ENCODE measurements at regions not wholly inside any gene's neighbourhood (a gene's known extent, or its start where the extent isn't known, plus 50 kb on each side); places are given as distances from the start of the nearest gene placed in this dataset.

DNA sequence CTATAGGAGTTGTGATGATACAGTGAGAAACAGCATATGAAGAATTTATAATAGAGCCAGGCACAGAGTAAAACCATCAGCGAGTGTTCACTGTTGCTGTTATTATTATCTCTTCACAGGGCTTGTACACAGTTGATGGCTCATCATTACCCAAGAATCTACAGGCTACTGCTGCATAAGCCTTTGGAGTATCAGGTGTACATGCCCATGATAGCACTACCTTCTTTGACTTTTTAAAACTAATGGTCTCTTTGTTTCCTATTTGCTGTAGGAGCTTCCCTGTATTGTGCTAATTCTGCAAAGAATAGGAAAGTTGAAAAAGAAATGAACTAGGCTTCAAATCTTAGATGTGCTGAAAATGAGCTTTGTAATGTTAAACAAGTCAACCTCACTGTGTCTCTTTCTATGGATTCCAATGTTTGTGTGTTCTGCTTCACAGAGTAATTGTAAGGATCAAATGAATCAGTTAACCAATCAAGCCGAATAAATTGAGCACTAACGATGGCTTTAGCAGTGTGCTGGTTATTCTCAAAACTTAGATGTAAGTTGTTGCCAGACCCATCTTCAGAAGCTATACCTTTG is 138.8 kb downstream of the TUSC7 start:
- DNase-seq (ENCODE audit: low read depth, low spot score): no peak

DNA sequence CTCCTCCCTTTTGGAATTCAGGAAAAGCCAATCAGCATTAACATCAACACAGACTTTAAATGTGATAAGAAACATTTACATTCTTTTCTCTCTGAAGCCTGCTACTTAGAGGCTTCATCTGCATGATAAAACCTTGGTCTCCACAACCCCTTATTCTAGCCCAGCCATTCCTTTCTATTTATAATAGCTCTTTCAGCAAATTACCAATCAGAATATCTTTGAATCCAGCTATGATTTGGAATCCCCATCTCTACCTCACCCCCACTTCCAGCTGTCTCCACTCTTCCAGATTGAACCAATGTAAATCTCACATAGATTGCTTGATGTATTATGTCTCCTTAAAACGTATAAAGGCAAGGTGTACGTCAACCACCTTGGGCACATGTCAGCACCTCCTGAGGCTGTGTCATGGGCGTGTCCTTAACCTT is 139.7 kb downstream of the TUSC7 start:
- DNase-seq (ENCODE audit: low read depth, low spot score): no peak

DNA sequence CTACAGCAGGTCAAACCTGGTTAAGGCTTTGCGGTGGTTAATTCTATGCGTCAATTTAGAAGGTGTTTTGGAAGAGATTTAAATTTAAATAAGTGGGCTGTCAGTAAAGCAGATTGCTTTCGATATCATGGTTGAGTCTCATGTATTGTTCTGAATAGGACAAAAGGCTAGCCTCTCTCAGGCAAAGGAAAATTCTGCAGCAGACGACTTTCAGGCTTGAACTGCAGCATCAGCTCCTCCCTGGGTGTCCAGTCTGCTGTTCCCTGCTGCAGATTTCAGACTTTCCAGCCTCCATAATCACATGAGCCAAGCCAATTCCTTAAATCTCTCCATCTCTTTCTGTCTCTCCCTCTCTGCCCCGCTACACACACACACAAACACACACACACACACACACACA is 143.2 kb downstream of the TUSC7 start:
- no peak for DNase-seq (ENCODE audit: low read depth, low spot score)

DNA sequence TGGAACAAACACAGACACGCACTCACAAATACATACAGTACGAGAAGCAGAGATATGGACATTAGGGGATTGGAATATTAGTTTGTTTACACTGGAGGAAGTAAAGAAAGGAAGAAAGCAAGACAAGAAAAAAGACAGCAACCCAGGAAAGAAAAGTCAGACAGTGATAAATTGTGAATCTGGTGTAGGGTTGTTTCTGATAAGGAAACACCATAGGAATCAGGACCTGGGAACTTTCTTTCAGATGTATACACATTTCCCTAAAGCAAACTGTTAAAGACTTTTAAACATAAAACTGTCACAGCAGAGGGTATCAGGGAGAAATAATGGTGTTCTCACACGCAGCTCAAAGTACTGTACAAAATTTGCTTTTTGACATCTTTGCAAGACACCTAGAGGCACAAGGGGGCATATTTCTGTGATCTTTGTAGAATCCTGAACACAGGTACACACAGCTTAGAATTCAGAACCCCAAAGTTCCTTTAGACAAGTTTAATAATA is 153.7 kb downstream of the TUSC7 start:
- no peak for DNase-seq (ENCODE audit: low read depth, low spot score)

DNA sequence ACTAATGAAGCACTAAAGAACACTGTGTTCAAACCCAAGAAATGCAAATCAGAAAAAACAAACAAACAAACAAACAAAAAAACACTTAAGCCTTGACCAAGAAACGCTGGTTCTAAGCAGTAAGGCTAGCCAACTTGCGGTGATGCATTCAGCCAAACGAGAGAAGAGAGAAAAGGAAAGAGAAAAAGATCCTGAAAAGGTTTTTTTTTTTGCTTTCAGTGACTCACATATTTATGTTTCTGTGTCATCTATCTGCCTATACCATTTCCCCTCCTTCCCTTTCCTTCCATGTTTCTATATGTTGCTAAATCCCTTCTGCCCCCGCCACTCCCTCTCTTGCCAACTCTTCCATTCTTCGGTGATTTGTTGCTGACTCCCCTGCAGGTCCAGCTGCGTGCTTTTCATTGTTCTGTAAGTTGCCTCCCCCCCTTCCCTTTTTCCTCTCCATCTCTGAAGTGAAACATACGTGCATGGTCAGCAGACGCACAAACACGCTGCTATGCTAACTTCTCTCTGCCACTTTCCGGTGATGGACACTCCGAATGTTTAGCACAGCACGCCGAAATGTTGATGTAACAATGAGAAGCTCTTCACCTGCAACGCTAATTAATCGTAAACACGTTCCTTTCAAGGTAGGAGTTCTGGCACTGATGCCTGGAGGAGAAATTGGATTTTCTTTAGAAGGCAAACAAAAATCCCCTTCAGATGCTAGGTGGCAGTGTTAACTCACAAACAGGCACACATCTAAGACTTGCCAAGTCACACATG is 154.4 kb downstream of the TUSC7 start:
- DNase-seq (ENCODE audit: low read depth, low spot score): peak; percentile 8

DNA sequence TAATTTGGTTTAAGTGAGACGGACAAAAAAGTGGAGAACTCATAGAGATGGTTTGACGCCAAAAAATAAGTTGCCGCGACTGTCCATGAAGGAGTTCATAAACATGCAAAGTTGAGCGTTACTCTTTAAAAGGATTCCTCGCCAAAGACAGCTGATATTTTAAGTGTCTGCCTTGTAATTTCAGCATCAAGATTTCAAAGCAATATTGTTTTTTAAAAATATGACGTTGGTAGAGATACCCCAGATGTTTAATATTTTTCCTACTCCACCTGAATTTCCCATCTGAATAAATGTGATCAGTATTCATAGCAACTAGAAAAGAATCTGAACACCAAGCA is 155.0 kb downstream of the TUSC7 start:
- DNase-seq (ENCODE audit: low read depth, low spot score): no peak

DNA sequence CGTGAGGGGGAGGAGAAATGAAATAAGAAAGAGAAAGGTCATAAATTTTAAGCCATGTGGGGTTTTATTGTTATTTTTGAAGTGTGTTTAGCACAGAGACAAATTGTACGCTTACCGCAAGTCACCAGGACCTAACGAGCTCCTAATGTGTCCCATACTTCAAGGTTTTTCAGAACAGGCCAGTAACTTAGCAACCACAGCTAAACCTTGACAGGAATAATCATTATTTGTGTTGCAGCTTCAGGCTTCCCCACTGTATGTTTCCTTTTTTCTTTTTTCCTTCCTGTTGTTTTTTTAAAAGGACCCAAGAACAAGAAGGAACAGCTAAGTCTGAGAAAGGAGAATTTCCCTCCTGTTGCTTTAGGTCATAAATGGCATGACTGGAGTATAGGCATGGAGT is 160.8 kb downstream of the TUSC7 start:
- no peak for DNase-seq (ENCODE audit: low read depth, low spot score)

DNA sequence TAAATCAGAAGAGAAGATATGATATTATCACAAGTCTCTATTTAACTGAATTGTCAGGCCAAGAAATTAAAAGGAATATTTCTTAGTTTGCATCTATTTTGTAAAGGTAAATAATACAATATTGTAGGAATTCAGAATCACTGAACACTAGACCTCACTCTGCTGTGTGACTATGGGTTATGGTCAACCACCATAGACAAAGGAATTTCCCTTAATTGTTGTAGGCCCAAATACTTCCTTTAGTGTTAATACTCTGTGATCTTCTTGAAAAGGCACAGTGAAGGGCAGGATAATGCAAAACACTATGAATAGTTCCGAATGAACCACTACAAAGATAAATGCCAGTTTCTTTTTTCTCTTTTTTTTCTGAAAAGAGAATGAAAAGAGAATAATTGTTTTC is 162.3 kb downstream of the TUSC7 start:
- DNase-seq (ENCODE audit: low read depth, low spot score): no peak

DNA sequence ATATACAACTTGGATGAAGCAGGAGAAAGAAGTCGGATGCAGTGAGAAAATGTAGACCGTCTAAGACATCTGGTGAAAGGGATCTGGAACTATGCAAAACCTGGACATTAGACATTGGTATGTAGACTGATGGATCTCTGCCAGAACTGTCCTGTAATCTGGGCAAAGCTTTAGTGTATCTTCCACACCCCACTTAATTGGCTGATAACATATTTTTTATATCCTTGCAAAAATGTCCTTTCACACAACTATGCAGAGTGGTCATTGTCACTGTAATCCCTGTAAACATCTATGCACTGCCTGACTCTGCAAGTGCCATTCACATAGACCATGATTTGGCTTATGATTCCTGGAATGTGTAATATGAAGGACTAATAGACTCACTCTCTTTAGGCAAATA is 163.1 kb downstream of the TUSC7 start:
- no peak for DNase-seq (ENCODE audit: low read depth, low spot score)

DNA sequence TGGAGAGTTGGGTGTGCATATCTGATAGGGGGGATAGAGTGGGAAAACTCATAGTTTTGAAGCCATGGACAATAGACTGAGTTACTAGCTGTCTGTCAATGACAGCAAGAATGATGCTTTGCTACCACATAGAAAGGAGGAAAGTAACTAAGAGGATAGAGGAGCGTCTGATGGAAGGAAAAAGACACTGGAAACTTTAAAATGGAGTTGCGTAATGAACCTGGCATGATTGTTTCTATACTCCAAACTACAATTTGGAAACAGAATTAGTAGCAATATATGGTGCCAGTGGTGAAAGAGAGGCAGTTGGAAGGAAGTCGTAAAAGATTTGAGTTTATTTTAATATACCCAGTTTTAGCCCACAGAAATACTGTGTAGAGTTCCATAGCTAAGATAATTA is 163.6 kb downstream of the TUSC7 start:
- DNase-seq (ENCODE audit: low read depth, low spot score): no peak

DNA sequence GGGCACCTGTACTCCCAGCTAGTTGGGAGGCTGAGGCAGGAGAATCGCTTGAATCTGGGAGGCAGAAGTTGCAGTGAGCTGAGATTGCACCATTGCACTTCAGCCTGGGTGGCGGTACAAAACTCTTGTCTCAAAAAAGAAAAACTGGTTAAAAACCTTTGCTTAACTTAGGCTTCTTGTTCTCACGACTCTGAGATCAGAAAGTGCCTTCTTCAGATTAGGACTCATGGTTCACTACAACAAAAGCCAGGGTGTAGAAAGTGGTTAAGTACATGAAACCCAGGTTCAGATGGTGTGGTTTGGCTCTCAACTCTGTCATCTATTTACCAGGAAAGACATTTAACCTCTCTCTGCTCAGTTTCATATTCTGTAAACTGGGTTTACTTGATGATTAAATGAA is 168.4 kb downstream of the TUSC7 start:
- DNase-seq (ENCODE audit: low read depth, low spot score): no peak

DNA sequence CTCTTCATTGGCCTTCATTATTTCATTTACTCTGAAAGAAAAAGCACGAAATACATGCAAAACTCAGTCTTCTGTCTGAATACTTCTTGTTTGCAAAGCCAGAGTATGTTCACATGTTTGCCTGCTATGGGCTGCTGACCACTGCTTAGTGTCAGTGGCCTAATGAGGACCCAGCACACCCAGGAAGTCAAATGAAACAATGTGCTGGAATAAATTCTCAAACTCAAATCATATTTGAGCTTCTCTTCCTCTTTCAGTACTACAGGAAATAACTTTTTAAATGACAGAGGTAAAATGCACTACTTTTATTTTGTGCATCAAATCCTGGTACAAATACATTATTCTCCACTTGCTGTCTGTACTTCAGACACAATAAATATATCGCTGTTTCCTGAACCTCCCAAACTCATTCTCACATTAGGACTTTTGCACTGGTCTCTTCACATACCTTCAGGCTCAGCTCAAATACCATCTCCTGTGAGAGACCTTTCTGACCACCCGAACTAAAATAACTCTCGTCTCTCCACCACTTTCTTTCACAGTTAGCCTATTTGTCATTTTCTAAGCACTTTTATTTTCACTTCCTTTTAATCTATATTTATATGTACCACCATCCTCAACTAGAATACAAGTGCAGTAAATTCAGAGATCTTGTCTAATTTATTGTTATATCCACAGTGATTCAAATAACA is 176.8 kb downstream of the TUSC7 start:
- no peak for DNase-seq (ENCODE audit: low read depth, low spot score)

DNA sequence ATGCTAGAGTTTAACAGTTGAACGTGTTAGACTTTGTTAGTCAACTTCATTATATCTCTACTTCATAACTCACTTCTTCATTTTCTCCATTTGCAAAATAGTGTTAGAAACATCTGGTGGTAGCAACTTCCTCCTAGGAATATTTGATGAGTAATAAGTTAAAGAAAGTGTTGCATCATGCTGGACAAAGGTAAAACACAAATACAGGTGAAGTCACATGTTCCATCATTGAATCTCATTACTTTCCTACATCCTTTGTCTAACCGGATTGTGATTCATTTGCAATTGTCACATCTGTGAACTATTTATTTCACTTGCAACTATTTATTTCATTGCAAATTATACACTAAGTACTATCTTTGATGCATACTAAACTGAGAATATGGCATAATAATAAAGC is 186.5 kb downstream of the TUSC7 start:
- DNase-seq (ENCODE audit: low read depth, low spot score): no peak

DNA sequence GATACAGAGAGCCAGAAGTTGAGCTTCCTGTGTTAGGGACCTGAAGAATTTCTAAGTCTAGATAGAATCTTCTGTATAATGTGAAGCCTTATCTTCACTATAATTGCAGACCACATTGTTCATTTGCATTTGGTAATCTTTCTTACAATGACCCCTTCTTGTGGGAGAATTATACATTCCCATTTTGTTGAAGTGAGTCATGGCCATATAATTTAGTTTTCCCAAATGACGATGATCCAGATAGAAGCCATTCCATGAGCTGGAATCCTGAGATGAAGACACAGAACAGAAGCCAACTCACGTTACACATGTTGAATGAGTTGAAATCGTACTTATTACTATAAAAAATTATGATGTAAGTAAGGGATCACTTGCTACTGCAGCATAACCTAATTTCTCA is 187.8 kb downstream of the TUSC7 start:
- DNase-seq (ENCODE audit: low read depth, low spot score): no peak

DNA sequence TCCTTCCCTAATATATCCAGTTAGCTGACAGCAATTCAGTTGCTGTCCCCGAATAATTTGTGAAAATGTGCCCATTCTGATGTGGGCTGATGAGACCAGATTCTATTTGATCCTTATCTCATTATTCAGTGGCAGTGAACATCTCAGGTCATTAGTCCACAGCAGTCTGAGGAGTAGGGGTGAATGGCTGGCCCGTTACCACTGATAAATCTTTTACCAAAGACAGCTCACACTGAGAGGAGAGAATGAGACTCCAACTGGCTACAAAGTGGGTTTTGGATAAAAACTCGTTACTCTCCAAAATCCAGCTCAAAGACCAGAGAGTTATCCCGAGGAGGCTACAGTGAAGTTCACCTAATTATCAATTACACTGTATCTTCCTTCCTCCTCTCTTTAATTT is 189.7 kb downstream of the TUSC7 start:
- DNase-seq (ENCODE audit: low read depth, low spot score): no peak

DNA sequence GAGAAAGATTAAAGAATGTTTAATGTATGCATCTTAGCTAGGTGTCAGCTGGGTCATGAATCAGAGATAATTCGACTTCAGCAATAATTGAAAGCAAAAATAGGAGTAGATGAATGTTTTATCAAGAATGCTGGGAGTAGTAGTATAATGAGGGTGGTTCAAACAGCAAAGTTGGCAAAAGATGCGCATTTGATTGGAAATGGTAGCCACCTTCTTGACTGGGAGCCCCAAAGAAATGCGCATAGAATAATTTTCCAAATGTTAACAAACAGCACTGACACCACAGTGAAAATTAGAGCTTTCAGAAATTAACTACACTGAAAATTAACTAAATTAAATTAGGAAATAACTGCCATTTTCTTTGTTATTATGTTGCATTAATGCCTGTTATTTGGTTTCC is 195.8 kb downstream of the TUSC7 start:
- no peak for DNase-seq (ENCODE audit: low read depth, low spot score)

DNA sequence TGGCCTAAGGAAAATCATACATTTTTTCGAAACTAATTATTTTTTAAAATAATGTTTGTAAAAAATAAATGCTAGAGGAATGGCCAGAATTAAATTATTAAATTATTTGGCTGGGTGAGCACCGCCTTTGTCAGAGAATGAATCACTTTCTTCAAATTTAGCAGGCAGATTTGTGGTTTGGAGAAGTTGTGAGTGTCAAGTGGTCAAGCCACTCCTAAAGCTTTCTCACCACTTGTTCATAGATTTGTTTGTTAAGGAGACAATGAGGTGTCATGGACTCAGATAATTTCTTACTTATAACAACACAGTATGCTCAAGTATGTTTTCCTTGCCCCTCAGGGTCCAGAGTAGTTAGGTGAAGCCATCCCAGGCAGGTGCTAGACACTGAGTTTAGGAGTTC is 196.2 kb downstream of the TUSC7 start:
- DNase-seq (ENCODE audit: low read depth, low spot score): no peak

DNA sequence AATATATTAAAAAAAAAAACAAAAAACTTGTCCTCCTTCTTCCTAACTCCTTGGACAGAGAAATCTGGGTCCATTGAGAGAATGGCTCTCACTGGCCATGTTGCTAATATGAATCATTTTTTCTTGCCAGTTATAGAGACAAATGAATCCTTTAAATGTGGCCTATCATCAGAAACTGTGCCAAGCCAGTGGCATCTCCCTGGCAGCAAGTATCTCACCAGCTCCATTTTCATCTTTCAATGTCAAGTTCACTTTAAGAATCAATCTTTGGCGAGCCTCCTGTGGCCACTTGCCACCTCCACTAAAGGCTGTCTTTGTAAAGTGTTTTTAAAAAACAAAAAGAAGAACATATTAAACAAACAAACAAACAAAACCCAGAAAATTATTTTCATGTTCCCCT is 202.5 kb downstream of the TUSC7 start:
- no peak for DNase-seq (ENCODE audit: low read depth, low spot score)

DNA sequence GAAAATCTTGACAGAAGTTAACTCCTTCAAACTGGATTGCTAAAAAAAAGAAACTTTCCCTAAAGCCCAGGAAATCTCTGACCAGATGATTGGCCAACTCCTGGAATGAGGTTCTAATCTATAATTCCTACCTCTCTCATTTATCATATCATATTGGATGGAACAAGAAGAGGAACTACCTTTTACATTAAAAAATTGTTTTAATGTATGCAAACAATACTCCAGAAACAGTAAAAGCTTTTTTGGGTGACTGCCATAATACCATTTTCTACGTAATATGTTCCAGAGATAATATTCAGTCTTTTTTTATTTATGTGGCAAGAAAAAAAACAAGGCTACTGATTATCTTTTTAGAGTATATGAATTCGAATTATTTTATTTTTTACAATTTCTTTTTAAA is 204.4 kb downstream of the TUSC7 start:
- DNase-seq (ENCODE audit: low read depth, low spot score): no peak

DNA sequence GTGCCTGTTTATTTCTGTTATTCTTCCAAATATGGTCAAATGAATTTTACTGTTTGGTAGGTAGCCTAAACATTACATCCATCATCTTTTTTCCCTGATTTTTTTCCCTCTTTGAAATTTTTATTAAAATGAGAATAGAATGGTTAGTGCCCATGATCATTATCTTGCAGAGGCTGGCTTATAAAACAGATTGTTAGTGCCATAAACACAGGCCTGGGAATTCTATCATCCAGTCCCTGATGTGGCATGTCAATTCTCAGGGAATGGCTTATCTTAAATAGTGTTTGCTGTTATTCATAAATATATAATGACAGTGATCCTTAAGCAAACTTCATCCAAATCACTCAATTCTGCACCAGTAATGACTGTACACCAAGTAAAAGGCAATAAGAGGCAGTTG is 207.3 kb downstream of the TUSC7 start:
- no peak for DNase-seq (ENCODE audit: low read depth, low spot score)

DNA sequence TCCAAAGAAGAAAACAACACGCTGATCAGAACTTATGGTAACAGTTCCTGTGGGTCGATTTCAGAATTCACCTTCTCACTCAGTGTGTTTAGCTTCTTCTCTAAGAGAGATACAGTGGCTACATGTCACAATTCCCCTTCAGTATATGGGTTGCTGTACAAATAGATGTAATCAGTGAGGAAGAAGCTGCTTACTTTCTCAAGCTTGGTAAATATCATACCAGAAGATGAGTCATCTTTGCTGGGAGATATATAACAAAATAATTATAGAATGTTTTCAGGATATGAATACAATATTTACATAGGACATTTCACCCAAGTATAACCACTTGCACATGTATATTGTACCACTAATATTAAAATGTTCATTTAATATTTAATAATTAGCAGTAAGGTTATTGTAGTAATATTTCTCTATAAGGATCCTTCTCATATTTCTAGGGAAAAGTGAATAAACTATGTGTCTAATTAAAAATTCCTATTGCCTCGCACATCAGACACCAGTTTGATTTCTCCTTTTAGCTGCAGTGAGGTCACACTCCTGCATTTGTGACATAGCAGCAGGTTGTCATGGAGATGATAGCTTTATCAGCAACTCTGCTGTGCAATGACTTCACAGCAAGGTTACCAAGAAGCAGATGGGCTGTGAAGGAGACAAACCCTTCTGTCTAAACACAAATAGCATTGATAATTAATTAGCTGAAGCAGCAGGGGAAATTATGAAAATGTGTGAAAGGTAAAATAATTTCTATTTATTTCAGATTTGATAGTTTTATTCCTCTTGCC is 211.4 kb downstream of the TUSC7 start:
- no peak for DNase-seq (ENCODE audit: low read depth, low spot score)

DNA sequence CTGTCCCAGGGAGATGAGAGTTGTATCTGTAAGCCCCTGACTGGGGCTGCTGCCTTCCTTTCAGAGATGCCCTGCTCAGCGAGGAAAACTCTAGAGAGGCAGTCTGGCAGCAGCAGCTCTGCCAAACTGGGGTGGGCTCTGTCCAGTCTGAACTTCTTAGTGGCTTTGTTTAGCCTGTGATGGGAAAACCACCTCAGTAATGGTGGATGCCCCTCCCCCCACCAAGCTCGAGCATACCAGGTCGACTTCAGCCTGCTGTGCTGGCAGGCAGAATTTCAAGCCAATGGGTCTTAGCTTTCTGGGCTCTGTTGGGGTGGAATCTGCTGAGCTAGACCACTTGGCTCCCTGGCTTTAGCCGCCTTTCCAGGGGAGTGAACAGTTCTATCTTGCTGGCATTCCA is 218.3 kb downstream of the TUSC7 start:
- no peak for DNase-seq (ENCODE audit: low read depth, low spot score)

All from brain pericyte (primary cell).